GM21423 (cell line): ENCODE measurements at regions not wholly inside any gene's neighbourhood (a gene's known extent, or its start where the extent isn't known, plus 50 kb on each side); places are given as distances from the start of the nearest gene placed in this dataset.
"Not testable (repeated sequence)": the region's sequence is repeated elsewhere in the genome, so short reads cannot be mapped to it uniquely, and the experiment has no call there.

Source experiments
- ATAC-seq: cut with Tn5 transposase; IDR thresholded peaks from one replicate; pipeline ENCODE4 v1.9.1; 2021; ENCODE audit warnings: mild to moderate bottlenecking, moderate library complexity; ENCODE audit not compliant: unreplicated experiment

DNA sequence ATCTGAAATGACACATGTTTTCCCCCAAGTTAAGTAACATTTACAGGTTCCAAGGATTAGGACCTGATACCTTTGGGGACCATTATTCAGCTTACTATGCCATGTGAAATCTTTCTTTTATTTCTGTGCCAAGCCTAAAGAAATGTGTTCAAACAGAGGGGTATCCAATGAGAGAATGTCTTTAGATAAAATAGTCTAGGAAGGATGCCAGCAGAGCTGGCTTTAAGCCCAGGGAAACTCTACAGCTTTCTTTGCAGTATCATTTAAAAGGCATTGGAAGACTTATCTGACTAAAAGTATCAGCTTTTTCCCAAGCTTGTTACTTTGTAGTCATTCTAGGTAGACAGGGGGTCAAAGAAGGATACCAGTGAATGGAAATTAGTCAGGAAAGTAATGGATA is 860.4 kb downstream of the PLA2G4A start:
- ATAC-seq, result no peak

DNA sequence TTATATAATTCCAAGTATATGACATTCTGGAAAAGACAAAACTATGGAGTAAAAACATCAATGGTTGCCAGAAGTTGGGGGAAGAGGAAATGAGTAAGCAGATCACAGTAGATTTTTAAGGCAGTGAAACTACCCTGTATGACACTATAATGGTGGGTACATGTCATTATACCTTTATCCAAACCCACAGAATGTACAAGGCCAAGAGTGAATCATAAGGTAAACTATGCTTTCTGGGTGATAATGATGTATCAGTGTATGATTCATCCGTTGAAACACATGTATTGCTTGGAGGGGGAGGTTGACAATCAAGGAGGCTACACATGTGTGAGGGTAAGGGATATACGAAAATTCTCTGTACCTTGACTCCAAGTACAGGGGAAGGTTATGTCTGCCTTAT is 862.7 kb downstream of the PLA2G4A start:
- no peak for ATAC-seq

DNA sequence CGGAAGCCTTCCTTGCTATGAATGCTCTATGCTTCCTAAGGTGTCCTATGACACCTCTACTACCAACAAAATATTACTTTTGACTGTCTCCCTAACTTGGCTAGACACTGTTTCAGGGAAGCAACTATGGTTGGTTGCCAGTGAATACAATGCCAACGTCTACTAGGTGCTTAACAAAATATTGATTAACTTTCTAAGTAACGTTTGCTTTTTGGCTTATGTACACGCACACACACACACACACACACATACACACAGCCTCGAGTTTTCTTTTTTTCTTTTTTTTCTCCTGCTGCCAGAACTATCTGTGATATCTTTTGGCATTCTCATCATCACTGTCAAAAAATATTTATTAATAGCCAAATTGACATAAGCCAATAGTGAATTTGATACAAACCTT is 864.0 kb downstream of the PLA2G4A start:
- ATAC-seq, result no peak

DNA sequence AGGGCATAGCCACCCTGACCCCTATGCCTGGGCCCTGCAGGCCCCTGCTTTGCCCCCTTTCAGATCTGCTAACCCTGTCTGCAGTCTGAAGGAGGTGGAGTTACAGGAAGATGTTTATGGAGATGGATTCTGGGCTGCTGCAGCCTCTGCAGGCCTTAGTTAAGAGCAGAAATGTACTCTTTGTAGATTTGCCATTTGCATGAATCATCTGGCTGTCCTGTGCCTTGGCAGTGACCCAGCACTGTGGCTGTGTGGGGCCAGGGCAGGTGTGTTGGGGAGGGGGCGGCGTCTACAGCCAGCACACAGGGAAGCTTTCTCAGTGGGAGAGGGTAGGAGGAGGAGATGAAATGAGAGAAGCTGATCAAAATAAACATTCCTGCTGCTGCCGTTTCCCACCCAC is 867.3 kb downstream of the PLA2G4A start:
- no peak for ATAC-seq

DNA sequence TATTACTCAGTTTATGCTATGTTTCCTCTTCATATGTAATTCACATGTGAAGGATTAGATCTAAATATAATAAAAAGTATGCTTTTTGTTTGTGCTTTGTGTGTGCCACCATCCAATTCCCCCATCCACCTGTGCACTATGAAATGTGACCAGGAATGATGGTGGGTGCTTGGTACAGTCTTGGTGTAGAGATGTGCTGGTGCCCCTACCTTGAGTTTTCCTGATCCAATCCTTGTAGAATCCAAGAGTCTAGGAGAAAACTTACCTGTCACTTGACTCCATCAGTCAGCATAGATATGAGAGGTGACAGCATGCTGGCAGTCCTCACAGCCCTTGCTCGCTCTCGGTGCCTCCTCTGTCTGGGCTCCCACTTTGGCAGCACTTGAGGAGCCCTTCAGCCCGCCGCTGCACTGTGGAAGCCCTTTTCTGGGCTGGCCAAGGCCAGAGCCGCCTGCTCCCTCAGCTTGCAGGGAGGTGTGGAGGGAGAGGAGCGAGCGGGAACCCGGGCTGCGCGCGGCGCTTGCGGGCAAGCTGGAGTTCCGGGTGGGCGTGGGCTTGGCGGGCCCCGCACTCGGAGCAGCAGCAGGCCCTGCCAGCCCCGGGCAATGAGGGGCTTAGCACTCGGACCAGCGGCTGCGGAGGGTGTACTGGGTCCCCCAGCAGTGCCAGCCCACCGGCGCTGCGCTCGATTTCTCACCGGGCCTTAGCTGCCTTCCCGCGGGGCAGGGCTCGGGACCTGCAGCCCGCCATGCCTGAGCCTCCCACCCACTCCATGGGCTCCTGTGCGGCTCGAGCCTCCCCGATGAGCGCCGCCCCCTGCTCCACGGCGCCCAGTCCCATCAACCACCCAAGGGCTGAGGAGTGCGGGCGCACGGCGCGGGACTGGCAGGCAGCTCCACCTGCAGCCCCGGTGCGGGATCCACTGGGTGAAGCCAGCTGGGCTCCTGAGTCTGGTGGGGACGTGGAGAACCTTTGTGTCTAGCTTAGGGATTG is 874.7 kb downstream of the PLA2G4A start:
- ATAC-seq, result not testable (repeated sequence)

DNA sequence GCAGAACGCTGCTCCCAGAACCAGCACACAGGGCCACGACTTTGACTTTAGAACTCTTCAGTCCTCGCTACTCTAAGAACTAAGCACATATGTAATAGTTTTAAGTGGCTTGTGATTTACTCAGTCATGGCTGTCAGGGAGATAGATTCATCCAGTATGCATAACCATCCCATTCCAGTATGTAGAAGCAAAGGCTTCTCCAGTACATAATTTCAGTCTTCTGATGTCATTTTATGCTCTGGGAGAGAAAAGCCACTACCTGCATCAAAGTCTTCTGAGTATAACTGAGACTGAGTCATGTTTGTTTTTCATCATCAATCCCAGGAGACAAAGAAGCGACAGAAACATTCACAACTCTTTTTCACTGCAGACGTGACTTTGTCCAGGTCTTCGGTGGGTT is 885.7 kb downstream of the PLA2G4A start:
- no peak for ATAC-seq

DNA sequence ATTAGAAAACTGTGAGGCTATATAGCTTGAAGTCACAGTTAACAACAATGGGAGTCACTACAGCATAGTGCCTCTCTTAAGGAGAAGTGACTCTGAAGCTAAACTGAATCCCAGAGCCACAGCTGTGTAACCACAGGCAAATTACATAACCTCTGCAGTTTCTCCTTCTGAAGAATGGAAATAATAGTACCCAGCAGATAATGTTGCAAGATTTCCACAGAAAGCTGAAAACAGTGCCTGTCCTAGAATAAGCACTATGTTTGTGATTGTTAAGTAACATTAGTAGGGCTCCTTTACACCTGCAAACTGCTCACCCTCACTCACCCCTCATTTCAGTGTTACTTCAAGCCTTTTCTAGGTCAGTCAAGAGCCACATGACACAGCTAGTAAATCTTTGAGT is 886.7 kb downstream of the PLA2G4A start:
- ATAC-seq, result no peak

DNA sequence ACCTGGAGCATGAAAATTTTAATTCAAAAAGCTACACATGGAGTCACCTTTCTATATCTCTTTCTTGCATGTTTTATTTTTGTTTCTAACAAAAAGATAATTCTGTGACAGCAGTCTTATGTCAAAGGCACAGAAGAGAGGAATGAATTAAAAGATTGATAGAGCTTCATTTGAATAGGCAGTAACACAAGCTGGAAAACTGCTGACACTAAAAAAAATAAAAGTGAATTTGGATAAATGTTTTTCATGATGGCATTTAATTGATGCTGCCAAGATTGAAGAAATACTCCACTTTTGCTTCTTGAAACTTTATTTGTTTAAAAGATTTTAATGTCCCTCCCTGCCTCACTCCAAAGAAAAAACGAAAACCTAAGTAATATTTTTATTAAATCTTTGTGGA is 887.4 kb downstream of the PLA2G4A start:
- ATAC-seq, result no peak

DNA sequence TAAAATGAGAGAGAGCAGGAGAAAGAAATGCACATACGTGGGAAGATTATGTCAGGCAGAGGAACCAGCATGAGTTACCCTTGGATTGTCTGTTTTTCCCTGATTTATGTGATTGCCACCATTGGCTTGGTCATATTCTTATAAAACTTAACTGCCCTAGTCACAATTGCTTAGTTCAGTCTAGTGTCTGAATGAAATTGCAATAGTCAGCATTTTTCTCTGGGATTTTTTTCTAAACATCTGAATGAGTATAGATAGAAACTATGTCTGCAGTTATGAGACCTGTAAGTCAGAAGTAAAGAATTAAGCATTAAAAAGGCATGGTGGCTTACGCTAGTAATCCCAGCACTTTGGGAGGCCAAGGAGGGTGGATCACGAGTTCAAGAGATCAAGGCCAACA is 889.8 kb downstream of the PLA2G4A start:
- ATAC-seq, result no peak

DNA sequence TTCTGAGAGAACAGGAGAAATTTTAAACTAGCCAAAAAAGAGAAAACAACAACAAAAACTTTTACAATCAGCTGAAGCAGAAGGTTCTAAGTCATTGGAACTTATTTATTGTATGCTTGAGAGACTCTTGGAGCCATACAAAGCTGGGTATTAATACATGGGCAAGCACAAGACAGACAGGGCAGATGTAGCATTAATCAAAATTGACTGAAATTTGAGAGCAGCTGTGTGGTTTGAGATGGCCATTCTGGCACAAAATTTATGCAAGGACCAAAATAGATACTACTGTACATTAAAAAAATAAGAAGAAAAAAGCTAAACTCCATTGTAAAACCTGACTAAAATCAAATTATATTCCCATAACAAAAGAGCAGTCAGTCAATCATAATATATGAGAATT is 892.5 kb downstream of the PLA2G4A start:
- ATAC-seq, result no peak

DNA sequence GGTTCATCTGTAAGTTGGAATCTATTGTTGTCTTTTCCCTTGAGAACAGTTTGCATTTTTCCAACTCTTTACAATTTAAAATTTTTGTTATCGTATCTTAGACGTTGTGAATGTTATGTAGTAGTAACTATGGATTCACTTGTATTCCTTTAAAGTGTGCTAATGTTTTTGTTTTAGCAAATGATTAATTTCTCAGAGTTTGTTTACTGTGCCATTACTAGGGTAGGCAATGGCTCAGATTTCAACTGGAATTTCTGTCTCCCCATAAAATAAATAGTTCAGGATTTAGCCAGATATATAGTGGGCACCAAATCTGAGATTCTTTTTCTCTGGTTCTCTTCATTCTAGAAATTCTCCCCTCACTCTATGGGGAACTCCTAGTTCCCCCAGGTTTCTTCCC is 896.5 kb downstream of the PLA2G4A start:
- ATAC-seq, result no peak

DNA sequence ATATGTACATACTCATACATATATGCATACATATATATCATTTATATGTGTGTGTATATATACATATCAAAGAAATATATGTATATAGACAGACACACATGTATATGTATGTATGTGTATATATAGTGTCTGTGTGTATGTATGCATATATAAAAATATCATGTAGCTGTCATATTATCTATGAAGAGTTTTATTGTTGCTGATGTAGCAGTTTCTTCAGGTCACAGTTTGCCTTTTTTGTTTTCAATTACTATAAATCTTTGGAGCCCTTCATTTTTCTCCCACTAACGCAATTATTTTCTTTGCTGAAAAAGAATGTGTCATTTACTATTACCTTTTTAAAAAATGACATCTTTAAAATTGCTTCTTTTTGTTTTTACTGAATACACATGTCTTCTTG is 904.5 kb downstream of the PLA2G4A start:
- no peak for ATAC-seq

DNA sequence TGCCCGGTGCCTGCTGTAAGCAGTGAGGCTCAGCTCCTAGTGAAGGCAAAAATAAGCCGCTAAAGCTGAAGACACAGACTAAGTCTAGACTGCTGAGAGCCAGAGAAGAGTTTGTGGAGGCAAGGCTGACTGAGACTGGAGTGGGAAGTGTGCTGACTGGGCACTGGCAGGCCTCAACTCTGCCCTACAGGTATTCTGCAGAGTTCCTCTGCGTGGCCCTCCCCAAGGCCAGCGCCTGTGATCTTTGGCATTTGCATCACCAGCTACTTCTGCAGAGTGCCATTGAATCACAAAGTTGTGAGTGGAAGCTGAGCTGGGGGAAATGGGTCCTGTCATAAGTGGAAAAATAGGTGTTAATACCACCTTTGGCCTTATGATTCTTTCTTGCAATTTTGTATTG is 905.7 kb downstream of the PLA2G4A start:
- no peak for ATAC-seq

DNA sequence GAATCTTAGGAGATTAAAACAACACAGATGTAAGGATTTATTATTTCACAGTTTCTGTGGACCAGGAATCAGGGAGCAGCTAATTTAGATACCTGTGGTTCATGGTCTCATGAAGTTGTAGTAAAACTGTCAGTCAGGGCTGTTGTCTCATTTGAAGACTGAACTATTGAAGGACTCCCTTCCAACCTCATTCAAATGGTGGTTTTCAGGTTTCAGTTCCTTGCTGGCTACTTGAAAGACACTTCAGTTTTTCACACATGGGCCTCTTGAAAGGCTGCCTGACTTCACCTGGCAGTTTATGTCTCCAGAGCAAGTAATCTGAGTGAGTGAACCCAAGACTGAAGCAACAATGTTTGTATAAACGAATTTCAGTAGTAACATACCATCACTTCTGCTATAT is 915.9 kb downstream of the PLA2G4A start:
- ATAC-seq, result peak; percentile 88

DNA sequence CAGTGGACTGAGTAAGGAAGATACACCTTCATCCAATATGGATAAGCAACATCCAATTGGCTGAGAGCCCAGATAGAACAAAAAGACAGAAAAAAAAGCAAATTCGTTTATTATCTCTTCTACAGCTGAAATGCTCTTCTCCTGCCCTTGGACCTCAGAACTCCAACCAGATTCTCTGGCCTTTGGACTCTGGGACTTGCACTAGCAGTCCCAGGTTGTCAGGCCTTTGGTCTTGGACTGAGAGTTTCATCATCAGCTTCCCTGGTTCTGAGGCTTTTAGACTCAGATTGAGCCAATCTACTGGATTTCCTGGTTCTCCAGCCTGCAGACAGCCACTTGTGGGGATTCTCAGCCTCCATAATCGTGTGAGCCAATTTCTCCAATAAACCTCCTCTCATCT is 926.8 kb downstream of the PLA2G4A start:
- ATAC-seq, result no peak

DNA sequence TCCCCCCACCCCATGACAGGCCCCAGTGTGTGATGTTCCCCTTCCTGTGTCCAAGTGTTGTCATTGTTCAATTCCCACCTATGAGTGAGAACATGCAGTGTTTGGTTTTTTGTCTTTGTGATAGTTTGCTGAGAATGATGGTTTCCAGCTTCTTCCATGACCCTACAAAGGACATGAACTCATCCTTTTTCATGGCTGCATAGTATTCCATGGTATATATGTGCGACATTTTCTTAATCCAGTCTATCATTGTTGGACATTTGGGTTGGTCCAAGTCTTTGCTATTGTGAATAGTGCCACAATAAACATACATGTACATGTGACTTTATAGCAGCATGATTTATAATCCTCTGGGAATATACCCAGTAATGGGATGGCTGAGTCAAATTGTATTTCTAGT is 927.9 kb downstream of the PLA2G4A start:
- ATAC-seq, result not testable (repeated sequence)

DNA sequence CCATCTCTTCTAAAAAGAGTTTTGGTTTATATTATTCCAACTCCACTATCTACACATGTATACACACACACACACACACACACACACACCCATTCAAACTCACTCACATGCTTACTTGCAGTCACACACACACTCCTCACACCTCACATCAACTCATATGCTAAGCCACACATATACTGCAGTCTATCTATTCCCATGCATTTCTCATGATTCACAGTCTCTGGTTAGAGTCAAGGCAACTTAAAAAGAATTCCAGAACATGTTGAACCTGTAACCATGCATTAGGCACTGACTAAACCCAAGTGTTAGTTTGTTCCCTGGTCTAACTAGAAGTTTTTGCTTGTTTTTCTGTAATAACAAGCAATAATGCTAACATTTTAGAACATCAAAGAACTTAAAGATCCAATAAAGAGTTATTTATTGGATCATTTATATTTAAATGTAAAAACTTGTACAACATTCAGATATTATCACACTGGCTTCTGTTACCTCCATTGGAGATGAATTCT is 931.1 kb downstream of the PLA2G4A start:
- ATAC-seq, result no peak

DNA sequence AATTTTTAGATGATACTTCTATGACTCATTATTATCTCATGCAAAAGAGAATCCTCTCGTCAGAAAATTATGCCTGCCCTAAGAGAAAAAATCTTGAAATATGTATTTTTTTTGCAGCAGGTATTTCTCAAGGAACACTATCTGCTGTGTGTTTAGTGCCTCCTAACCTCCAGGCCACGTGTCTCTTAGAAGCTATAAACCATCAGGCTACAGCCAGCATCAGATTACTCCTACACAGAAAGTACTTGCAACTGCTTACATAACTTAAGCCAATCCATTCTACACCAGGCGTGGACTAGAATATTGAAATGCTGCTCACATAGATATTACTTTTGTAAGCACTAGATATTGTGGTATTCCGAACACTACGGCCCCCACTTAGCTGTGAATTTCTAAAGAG is 933.4 kb downstream of the PLA2G4A start:
- ATAC-seq, result no peak

DNA sequence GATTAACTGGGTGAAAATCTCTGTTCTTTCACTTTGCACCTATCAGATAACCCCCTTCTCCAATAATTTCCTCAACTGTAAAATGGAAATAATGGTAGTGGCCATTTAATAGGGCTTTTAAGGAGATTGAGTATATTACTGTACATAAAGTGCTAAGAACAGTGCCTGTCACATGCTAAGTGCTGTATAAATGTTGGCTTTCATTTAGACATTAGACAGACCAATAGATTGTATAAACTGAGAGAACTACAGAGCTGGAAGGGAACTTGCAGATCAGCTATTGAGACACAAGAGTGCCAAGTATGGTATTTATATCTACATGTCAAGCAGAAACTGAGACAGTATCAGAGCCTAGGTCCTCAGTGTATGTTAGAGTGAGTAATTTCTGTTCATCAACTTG is 934.7 kb downstream of the PLA2G4A start:
- no peak for ATAC-seq

DNA sequence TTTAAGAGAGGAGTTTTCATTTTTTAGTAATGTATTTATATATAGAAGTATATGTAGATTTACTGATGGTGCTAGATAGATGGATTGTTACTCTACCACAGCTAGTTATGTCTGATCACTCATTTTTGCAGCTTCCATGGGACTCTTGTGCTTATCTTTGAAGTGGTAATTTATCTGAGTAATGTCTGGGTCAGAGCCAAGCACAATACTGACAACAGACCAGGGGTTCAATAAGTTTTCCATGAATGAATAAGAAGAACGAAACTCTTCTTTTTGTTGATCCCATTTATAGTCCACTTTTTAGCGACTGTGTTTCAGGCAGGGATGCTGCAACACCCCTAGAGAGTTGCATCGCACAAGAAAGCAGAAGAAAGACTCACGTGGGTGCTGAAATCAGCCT is 935.2 kb downstream of the PLA2G4A start:
- ATAC-seq, result no peak

DNA sequence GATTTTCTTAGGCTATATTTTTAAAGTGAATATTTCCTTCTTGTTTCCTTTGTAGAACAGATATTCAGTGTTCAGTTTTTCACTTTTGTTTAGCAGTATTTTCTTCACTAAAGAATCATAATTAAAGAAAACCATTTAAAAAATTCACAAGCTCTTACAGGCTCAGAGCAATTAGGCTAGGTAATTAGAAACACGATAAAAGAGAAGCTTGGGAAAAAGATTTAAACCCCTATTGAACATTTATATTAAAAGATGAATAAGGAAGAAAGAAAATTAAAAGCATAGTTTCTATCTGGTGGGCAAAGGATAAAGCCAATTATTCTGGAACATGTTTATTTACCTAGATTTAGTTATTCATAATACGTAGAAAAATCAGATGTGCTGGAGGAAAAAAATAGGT is 942.6 kb downstream of the PLA2G4A start:
- no peak for ATAC-seq

DNA sequence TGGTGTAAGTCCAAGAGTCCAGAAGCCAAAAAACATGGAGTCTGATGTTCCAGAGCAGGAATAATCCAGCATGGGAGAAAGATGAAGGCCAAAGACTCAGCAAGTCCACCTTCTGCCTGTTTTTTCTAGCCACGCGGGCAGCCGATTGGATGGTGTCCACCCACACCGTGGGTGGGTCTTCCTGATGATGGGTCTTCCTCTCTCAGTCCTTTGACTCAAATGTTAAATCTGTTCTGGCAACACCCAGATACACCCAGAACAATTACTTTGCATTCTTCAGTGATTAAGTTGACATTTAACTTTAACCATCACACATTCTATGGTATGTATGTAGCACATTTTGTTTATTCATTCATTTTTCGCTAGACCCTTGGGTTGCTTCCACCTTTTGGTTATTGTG is 944.4 kb downstream of the PLA2G4A start:
- no peak for ATAC-seq

DNA sequence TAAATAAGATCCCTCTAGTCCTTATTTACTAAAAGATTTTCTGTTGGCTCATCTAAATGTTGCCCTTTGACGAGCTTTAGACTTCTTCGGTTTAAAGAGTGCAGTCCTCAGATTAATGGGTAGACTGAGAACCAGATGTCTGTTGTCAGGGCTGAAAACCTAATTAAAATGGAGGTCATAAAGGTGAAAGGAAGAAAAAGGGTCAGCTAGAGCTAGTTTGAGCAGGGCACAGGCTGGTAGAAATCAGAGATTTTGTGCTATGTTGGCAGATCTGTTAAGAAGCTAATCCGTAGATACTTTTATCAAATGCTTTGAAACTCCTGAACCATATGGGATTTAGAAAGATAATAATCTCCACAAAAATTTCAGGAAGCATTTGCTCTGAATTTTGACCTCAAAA is 959.0 kb downstream of the PLA2G4A start:
- ATAC-seq, result no peak
